ENCODE measurements at regions not wholly inside any gene's neighbourhood (a gene's known extent, or its start where the extent isn't known, plus 50 kb on each side); places are given as distances from the start of the nearest gene placed in this dataset.

GRCh38 chr17:74006371-74006770, 197.1 kb upstream of the RPL38 start:
- Histone ChIP-seq H3K27ac (no peak overlapping the region), H3K9me3 (no peaks in the 10 kb centered on the region), H3K4me1 (no peaks in the 10 kb centered on the region), H3K4me3 (no peak overlapping the region), H3K36me3 (no peaks in the 10 kb centered on the region), H3K27me3 (peaks cover 0 to 66% (median 31%) of the 10 kb centered on the region in 9 donors)
- DNase-seq, result no peak
- TF ChIP-seq CTCF (IDR thresholded peaks at IDR 0.05) (no peak), POLR2A (IDR thresholded peaks at IDR 0.05) (no peak)
- no peak for ATAC-seq
- intact Hi-C loops (cut with DNase I), result no loop called here
- WGBS, 4 donors, result 86 to 91% (median 87%) methylated on average over 4 to 8 of the region's 8 CpGs

GRCh38 chr17:74008196-74008595, 195.3 kb upstream of the RPL38 start:
- peak in 3 of 12 donors; percentile 17 to 23 (median 18) for TF ChIP-seq CTCF (IDR thresholded peaks at IDR 0.05)
- TF ChIP-seq POLR2A (IDR thresholded peaks at IDR 0.05), result no peak
- ATAC-seq (peak in 1 of 4 donors; percentile 36), DNase-seq (no peak)
- intact Hi-C loops (cut with DNase I), result no loop called here
- no peaks in the 10 kb centered on the region for H3K4me1 ChIP-seq
- H3K27ac ChIP-seq, result no peak overlapping the region
- H3K27me3 ChIP-seq, result peaks cover 0 to 67% (median 31%) of the 10 kb centered on the region in 9 donors
- no peak overlapping the region for H3K4me3 ChIP-seq
- H3K9me3 ChIP-seq, result no peaks in the 10 kb centered on the region
- no peaks in the 10 kb centered on the region for H3K36me3 ChIP-seq
- 28 to 38% (median 38%) methylated on average over 9 to 10 of the region's 10 CpGs for WGBS, 4 donors

GRCh38 chr17:74009056-74009625, 194.3 kb upstream of the RPL38 start:
- TF ChIP-seq CTCF (IDR thresholded peaks at IDR 0.05) (no peak), POLR2A (IDR thresholded peaks at IDR 0.05) (no peak)
- peaks cover 0 to 69% (median 31%) of the 10 kb centered on the region in 9 donors for H3K27me3 ChIP-seq
- intact Hi-C loops (cut with DNase I), result no loop called here
- no peaks in the 10 kb centered on the region for H3K4me1 ChIP-seq
- H3K36me3 ChIP-seq, result no peaks in the 10 kb centered on the region
- ATAC-seq (no peak), DNase-seq (no peak)
- 50 to 66% (median 60%) methylated on average over 8 of the region's 8 CpGs for WGBS, 4 donors
- no peak overlapping the region for H3K27ac ChIP-seq
- H3K4me3 ChIP-seq, result no peak overlapping the region
- H3K9me3 ChIP-seq, result no peaks in the 10 kb centered on the region

GRCh38 chr17:74010903-74011302, 192.6 kb upstream of the RPL38 start:
- DNase-seq (no peak), ATAC-seq (no peak)
- Histone ChIP-seq H3K27ac (no peak overlapping the region), H3K27me3 (peaks cover 0 to 66% (median 20%) of the 10 kb centered on the region in 9 donors), H3K4me1 (no peaks in the 10 kb centered on the region), H3K36me3 (no peaks in the 10 kb centered on the region), H3K4me3 (no peak overlapping the region), H3K9me3 (peaks cover 0 to 7% (median 0%) of the 10 kb centered on the region in 12 donors)
- 57 to 73% (median 67%) methylated on average over 8 to 10 of the region's 10 CpGs for WGBS, 4 donors
- TF ChIP-seq CTCF (IDR thresholded peaks at IDR 0.05), result no peak
- TF ChIP-seq POLR2A (IDR thresholded peaks at IDR 0.05), result no peak
- intact Hi-C loops (cut with DNase I), result no loop called here
